ENCODE measurements at regions not wholly inside any gene's neighbourhood (a gene's known extent, or its start where the extent isn't known, plus 50 kb on each side); places are given as distances from the start of the nearest gene placed in this dataset.

DNA sequence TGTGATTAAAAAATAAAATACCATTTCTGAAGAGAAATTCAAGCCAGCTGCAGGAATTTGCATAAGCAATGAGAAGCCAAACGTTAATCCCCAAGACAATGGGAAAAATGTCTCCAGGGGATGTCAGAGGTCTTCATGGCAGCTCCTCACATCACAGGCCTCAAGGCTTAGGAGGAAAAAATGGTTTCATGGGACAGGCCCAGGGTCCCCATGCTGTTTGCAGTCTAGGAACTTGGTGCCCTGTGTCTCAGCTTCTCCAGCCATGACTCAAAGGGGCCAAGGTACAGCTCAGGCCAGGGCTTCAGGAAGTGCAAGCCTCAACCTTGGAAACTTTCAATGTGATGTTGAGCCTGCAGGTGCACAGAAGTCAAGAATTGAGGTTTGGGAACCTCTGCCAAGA lies 1428.4 kb upstream of the CDH2 start:
- TF ChIP-seq, protein P1, sequence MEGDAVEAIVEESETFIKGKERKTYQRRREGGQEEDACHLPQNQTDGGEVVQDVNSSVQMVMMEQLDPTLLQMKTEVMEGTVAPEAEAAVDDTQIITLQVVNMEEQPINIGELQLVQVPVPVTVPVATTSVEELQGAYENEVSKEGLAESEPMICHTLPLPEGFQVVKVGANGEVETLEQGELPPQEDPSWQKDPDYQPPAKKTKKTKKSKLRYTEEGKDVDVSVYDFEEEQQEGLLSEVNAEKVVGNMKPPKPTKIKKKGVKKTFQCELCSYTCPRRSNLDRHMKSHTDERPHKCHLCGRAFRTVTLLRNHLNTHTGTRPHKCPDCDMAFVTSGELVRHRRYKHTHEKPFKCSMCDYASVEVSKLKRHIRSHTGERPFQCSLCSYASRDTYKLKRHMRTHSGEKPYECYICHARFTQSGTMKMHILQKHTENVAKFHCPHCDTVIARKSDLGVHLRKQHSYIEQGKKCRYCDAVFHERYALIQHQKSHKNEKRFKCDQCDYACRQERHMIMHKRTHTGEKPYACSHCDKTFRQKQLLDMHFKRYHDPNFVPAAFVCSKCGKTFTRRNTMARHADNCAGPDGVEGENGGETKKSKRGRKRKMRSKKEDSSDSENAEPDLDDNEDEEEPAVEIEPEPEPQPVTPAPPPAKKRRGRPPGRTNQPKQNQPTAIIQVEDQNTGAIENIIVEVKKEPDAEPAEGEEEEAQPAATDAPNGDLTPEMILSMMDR (IDR thresholded peaks at IDR 0.05; ENCODE audit: borderline replicate concordance, extremely low read depth, low read length, poor library complexity, severe bottlenecking), result no peak
- TF ChIP-seq EZH2 (IDR thresholded peaks at IDR 0.05; ENCODE audit: borderline replicate concordance, low read depth, low read length, severe bottlenecking), result no peak
